ENCODE measurements at regions not wholly inside any gene's neighbourhood (a gene's known extent, or its start where the extent isn't known, plus 50 kb on each side); places are given as distances from the start of the nearest gene placed in this dataset.
"Not testable (repeated sequence)": the region's sequence is repeated elsewhere in the genome, so short reads cannot be mapped to it uniquely, and the experiment has no call there.

GRCh38 chr3:176848431-176849214, 348.7 kb downstream of the TBL1XR1 start:
- H3K4me3 ChIP-seq (ENCODE audit: low read depth, low read length): no peak overlapping the region
- DNase-seq (ENCODE audit: low read depth): no peak
- TF ChIP-seq, protein P1, sequence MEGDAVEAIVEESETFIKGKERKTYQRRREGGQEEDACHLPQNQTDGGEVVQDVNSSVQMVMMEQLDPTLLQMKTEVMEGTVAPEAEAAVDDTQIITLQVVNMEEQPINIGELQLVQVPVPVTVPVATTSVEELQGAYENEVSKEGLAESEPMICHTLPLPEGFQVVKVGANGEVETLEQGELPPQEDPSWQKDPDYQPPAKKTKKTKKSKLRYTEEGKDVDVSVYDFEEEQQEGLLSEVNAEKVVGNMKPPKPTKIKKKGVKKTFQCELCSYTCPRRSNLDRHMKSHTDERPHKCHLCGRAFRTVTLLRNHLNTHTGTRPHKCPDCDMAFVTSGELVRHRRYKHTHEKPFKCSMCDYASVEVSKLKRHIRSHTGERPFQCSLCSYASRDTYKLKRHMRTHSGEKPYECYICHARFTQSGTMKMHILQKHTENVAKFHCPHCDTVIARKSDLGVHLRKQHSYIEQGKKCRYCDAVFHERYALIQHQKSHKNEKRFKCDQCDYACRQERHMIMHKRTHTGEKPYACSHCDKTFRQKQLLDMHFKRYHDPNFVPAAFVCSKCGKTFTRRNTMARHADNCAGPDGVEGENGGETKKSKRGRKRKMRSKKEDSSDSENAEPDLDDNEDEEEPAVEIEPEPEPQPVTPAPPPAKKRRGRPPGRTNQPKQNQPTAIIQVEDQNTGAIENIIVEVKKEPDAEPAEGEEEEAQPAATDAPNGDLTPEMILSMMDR (IDR thresholded peaks at IDR 0.05; ENCODE audit: insufficient read depth, low read length): no peak

DNA sequence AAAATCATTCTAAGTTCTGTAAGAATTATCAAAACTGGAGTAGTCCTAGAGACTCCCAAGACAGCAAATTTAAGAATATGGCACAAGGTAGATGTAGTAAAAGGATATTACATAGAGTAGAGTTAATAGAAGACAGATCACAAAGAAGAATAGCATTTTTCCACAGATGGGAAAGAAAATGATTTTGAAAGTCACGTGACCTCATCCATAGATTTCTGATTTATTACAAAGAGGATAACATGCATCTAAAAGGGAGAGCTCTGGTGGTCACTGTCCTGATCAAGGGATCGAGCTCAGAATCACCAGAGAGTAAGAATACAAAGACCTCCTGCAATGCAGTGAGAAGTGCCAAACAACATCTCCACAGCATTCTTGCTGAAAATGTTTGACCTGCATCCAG, 354.4 kb downstream of the TBL1XR1 start:
- no peak for DNase-seq (ENCODE audit: low read depth)
- no peak overlapping the region for H3K4me3 ChIP-seq (ENCODE audit: low read depth, low read length)
- TF ChIP-seq, protein P1 (IDR thresholded peaks at IDR 0.05; ENCODE audit: insufficient read depth, low read length): no peak

DNA sequence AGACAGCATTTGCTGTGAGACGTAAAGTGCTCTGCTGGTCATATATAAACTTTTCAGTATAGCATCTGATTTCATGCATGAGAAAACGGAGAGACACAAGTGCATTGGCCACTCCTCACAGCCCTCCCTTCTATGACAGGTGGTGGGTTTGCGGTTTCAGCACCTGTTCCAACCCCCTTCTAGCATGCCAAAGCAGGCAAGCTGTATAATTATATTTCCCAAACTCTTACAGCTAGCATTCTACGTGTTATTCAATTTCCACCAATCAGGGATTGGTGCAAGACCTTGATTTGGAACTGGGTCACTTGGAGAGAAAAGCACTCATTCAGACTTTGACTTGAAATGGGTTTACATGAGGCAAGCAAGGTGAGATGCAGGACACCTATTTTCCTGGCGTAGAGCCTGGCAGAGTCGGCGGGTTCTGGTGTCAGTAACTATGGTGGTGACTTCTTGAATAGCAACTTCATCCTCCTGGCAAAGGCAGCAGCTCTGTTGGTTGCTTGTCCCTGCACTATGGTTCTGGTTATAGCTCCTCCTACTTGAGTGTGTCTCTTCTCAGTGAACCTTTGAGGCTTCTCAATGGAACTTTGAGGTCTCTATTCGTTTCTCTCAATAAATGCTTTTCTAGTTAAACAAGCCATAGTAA, 356.5 kb downstream of the TBL1XR1 start:
- H3K4me3 ChIP-seq (ENCODE audit: low read depth, low read length): no peak overlapping the region
- TF ChIP-seq, protein P1 (IDR thresholded peaks at IDR 0.05; ENCODE audit: insufficient read depth, low read length): no peak
- DNase-seq (ENCODE audit: low read depth): no peak

DNA sequence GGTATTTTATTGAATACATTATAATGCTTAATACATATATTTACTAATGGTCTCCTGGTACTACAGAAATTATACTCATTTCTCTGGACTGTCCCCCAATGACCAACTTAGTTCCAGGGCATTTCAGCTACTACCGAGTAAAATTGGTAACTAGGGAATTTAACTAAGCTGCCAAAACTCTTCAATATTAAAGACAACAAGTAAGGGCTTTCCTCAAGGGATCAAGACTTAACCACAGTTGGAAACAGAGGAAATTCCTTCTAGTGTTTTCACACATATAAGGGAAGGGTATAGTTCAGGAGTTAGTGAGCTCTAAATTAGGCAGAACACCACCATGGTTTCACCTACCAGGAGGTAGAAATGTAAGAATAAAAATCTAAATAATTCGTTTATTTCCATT, 357.4 kb downstream of the TBL1XR1 start:
- no peak for DNase-seq (ENCODE audit: low read depth)

GRCh38 chr3:176839466-176839865, 357.8 kb downstream of the TBL1XR1 start:
- TF ChIP-seq, protein P1 (IDR thresholded peaks at IDR 0.05; ENCODE audit: insufficient read depth, low read length): no peak
- H3K4me3 ChIP-seq (ENCODE audit: low read depth, low read length): no peak overlapping the region
- DNase-seq (ENCODE audit: low read depth): no peak

More for the DNA sequence above, 357.4 kb downstream of the TBL1XR1 start:
- H3K4me3 ChIP-seq (ENCODE audit: low read depth, low read length): no peak overlapping the region
- TF ChIP-seq, protein P1 (IDR thresholded peaks at IDR 0.05; ENCODE audit: insufficient read depth, low read length): no peak

GRCh38 chr3:176827244-176827643, 370.0 kb downstream of the TBL1XR1 start:
- H3K4me3 ChIP-seq (ENCODE audit: low read depth, low read length); DNase-seq (ENCODE audit: low read depth): not testable (repeated sequence)

GRCh38 chr3:176824811-176825210, 372.5 kb downstream of the TBL1XR1 start:
- TF ChIP-seq, protein P1 (IDR thresholded peaks at IDR 0.05; ENCODE audit: insufficient read depth, low read length): no peak
- H3K4me3 ChIP-seq (ENCODE audit: low read depth, low read length): no peak overlapping the region
- DNase-seq (ENCODE audit: low read depth): no peak
